K562 (cell line): ENCODE measurements at regions not wholly inside any gene's neighbourhood (a gene's known extent, or its start where the extent isn't known, plus 50 kb on each side); places are given as distances from the start of the nearest gene placed in this dataset.

ENCODE experiments used
- CEBPB ChIP-seq: fragments of 450-650 bp; IDR thresholded peaks from 2 replicates; pipeline ENCODE4 v1.6.1; 2016; ENCODE audit warnings: missing genetic modification characterization, missing compliant biosample characterization
- FOXM1 ChIP-seq, 2 experiments: fragments of 450-650 bp in 1 of 2; sonication (generic) in 1 of 2; formaldehyde crosslinking in 1 of 2; IDR thresholded peaks; 2 replicates each; pipeline versions ENCODE4 v1.6.1 to v1.9.0; 2017 to 2022; ENCODE audit warnings: low read depth in 2 of 2, mild to moderate bottlenecking in 2 of 2, missing genetic modification reagents in 1 of 2, moderate library complexity in 1 of 2
- MAZ ChIP-seq, 2 experiments: fragments of 450-650 bp in 1 of 2; sonication (generic) in 1 of 2; formaldehyde crosslinking; IDR thresholded peaks in 1 of 2; conservative IDR thresholded peaks in 1 of 2; 2 replicates each; pipeline versions ENCODE4 v1.4.0 to v1.5.0; 2020; ENCODE audit warnings: mild to moderate bottlenecking in 1 of 2, missing genetic modification reagents in 1 of 2
- SAFB2 ChIP-seq: fragments of 200-400 bp; formaldehyde crosslinking; IDR thresholded peaks from 2 replicates; pipeline ENCODE4 v1.6.1; 2018; ENCODE audit warnings: borderline replicate concordance, low read length, low read depth, moderate library complexity; ENCODE audit not compliant: severe bottlenecking

GRCh38 chr1:4002741-4003140 is 102.7 kb upstream of the C1orf174 start:
- no peak for TF ChIP-seq FOXM1 (IDR thresholded peaks at IDR 0.05; ENCODE audit: low read depth)
- TF ChIP-seq FOXM1 (CRISPR knock-in tag; IDR thresholded peaks at IDR 0.05; ENCODE audit: low read depth), result no peak
- no peak for TF ChIP-seq SAFB2
- TF ChIP-seq CEBPB, result no peak
- no peak for TF ChIP-seq MAZ (CRISPR knock-in tag; conservative IDR thresholded peaks at IDR 0.05 in 1 of 2, IDR thresholded peaks at IDR 0.05 in 1 of 2)
